B cell (primary cell): ENCODE measurements at regions not wholly inside any gene's neighbourhood (a gene's known extent, or its start where the extent isn't known, plus 50 kb on each side); places are given as distances from the start of the nearest gene placed in this dataset.

Experiments
- EZH2 ChIP-seq: IDR thresholded peaks from 2 replicates; pipeline ENCODE4 v1.6.1; 2012; ENCODE audit warnings: borderline replicate concordance, low read depth, mild to moderate bottlenecking, moderate library complexity, low read length; ENCODE audit not compliant: insufficient read depth, poor library complexity, severe bottlenecking
- TF ChIP-seq, protein P1 (sequence below): fragments of 200-600 bp; IDR thresholded peaks from one replicate; pipeline ENCODE4 v1.8.0; 2022; ENCODE audit warnings: antibody characterized with exemption, mild to moderate bottlenecking

DNA sequence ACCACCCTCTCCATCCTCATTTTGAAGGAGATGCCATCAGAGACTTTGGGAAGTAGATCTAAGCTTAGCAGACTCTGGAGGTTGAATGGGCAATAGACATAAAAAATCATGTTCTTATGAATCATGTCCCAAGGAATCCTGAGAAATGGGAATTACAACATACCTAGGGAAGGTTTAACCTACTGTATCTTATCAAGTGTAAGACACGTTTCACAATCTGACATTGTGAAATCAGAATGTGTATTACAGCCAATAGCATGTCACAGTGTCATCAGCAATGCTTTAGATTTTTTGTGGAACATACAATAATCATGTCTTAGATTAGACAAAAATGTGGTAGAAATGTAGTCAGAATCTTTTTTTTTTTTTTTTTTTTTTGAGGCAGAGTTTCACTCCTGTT lies 332.4 kb upstream of the TLE3 start:
- TF ChIP-seq, protein P1, sequence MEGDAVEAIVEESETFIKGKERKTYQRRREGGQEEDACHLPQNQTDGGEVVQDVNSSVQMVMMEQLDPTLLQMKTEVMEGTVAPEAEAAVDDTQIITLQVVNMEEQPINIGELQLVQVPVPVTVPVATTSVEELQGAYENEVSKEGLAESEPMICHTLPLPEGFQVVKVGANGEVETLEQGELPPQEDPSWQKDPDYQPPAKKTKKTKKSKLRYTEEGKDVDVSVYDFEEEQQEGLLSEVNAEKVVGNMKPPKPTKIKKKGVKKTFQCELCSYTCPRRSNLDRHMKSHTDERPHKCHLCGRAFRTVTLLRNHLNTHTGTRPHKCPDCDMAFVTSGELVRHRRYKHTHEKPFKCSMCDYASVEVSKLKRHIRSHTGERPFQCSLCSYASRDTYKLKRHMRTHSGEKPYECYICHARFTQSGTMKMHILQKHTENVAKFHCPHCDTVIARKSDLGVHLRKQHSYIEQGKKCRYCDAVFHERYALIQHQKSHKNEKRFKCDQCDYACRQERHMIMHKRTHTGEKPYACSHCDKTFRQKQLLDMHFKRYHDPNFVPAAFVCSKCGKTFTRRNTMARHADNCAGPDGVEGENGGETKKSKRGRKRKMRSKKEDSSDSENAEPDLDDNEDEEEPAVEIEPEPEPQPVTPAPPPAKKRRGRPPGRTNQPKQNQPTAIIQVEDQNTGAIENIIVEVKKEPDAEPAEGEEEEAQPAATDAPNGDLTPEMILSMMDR: no peak
- no peak for TF ChIP-seq EZH2
